Esophagus squamous epithelium (tissue), 4 donors: ENCODE measurements at regions not wholly inside any gene's neighbourhood (a gene's known extent, or its start where the extent isn't known, plus 50 kb on each side); places are given as distances from the start of the nearest gene placed in this dataset.

Experiments
- CTCF ChIP-seq, 6 experiments: fragments of 450-650 bp in 4 of 6; fragments of 200-600 bp in 2 of 6; sonication (generic) in 2 of 6; IDR thresholded peaks; one replicate each; pipeline ENCODE4 v1.5.1; 2016 to 2019; ENCODE audit warnings: antibody characterized with exemption in 6 of 6, mild to moderate bottlenecking in 4 of 6, moderate library complexity in 4 of 6
- POLR2A ChIP-seq, 4 donors: fragments of 450-650 bp; IDR thresholded peaks; one replicate each; pipeline ENCODE4 v1.6.1; 2017; ENCODE audit warnings: antibody characterized with exemption in 4 of 4, mild to moderate bottlenecking in 4 of 4, moderate library complexity in 3 of 4

- TF ChIP-seq POLR2A (IDR thresholded peaks at IDR 0.05) (no peak), CTCF (IDR thresholded peaks at IDR 0.05) (no peak)
Measured at GRCh38 chr6:130744576-130745366, 82.4 kb upstream of the SMLR1 start.
